ENCODE measurements at regions not wholly inside any gene's neighbourhood (a gene's known extent, or its start where the extent isn't known, plus 50 kb on each side); places are given as distances from the start of the nearest gene placed in this dataset.

DNA sequence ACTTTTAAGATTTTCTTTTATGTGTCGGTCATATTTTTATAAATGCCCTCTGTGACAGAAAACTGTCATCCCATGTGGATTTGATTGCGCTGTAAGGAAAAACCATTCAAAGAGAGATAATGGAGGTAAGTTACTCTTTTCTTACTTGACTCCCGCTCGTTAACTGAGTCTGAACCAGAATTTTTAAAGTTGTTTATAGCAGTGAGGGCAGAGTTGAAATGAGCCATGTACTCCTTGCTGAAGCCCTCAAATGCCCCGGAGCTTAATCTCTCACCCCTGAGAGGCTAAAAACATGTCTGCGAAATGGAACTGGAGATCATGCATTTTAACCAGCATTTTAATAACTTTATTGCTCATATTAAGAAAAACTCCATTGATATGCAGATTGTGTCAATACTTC lies 320.0 kb upstream of the SOX11 start:
- Mint-ChIP-seq H3K9me3 (no peaks in the 10 kb centered on the region), H3K4me1 (no peaks in the 10 kb centered on the region), H3K27ac (no peak overlapping the region), H3K27me3 (no peaks in the 10 kb centered on the region), H3K4me3 (no peak overlapping the region), H3K36me3 (no peaks in the 10 kb centered on the region)
- no peak for ATAC-seq

DNA sequence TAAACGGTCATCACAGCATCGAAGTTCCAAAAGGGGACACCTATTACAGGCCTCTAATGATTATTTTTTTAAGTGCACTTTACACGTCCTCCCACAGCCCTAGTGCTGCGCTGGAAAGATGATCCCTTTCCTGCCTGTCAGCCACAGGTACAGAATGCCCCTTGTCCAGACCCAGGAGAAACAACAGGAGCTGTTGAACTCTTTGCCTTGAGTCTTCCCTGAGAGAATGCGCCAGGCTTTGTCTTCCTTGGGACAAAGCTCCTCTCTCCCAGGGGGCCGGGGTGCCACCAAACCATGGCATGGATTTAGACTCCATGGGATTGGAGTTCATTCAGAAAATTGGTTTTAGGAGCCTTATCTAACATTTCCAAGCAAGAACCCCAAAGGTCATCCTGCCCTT lies 319.0 kb upstream of the SOX11 start:
- no peaks in the 10 kb centered on the region for H3K4me1 Mint-ChIP-seq
- no peaks in the 10 kb centered on the region for H3K36me3 Mint-ChIP-seq
- no peaks in the 10 kb centered on the region for H3K27me3 Mint-ChIP-seq
- no peaks in the 10 kb centered on the region for H3K9me3 Mint-ChIP-seq
- no peak overlapping the region for H3K4me3 Mint-ChIP-seq
- no peak overlapping the region for H3K27ac Mint-ChIP-seq
- no peak for ATAC-seq

DNA sequence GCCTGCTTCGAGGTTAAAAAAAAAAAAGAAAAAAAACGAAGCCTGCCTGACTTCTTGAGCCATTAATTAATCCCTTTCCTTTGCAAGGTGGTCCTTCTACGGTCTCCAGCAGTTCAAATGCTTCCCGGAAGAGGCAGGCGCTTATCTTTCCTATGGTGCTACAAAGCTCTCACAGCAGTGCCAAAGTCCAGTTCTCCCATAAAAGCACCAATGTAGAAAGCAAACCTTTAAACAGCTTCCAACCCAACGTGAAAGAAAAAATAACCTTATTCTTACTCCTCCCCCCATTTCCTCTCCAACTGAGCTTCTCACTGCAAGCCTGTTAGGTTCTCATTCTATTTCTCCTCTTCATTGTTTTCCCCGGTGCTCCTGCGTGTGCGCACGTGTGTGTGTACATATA lies 317.4 kb upstream of the SOX11 start:
- no peaks in the 10 kb centered on the region for H3K27me3 Mint-ChIP-seq
- H3K36me3 Mint-ChIP-seq, result no peaks in the 10 kb centered on the region
- no peaks in the 10 kb centered on the region for H3K9me3 Mint-ChIP-seq
- no peak overlapping the region for H3K4me3 Mint-ChIP-seq
- ATAC-seq, result no peak
- no peaks in the 10 kb centered on the region for H3K4me1 Mint-ChIP-seq
- H3K27ac Mint-ChIP-seq, result no peak overlapping the region

DNA sequence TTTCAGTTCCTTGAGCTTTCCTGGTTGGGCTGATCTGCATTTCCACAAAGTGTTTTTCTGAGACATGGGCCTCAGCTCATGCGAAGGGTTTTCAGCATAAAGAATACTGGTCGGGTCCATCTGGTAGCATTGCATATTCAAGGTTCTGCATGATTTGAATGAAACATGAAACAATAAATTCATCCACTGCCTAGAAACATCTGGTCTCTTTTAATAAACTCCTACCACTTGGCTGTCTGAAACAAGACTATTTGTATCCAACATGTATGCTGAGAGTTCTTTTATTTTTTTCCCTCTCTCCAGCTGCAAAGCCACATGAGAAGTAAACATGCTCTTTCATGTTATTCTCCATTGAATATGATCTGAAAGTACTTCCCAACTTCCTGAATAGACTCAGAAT lies 314.9 kb upstream of the SOX11 start:
- no peak for ATAC-seq
- no peaks in the 10 kb centered on the region for H3K36me3 Mint-ChIP-seq
- no peak overlapping the region for H3K4me3 Mint-ChIP-seq
- H3K27me3 Mint-ChIP-seq, result no peaks in the 10 kb centered on the region
- no peaks in the 10 kb centered on the region for H3K4me1 Mint-ChIP-seq
- H3K9me3 Mint-ChIP-seq, result no peaks in the 10 kb centered on the region
- H3K27ac Mint-ChIP-seq, result no peak overlapping the region

DNA sequence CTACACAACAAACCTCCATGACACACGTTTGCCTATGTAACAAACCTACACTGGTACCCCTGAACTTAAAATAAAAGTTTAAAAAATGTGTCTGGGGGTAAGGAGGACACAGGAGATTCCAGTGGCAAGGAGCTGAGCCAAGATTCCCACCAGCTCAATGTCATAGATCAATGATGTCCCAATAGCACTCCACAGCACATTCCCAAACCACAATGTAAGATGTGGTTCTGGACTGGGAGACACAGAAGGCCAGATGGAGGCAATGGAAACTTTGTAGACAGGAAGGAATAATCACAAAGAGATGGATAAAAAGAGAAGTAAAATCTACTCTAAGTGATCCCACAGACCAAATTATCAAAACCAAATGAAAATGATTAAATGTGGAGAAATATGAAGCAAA lies 312.4 kb upstream of the SOX11 start:
- Mint-ChIP-seq H3K27ac (no peak overlapping the region), H3K27me3 (no peaks in the 10 kb centered on the region), H3K36me3 (no peaks in the 10 kb centered on the region), H3K9me3 (no peaks in the 10 kb centered on the region), H3K4me1 (no peaks in the 10 kb centered on the region), H3K4me3 (no peak overlapping the region)
- ATAC-seq, result no peak

DNA sequence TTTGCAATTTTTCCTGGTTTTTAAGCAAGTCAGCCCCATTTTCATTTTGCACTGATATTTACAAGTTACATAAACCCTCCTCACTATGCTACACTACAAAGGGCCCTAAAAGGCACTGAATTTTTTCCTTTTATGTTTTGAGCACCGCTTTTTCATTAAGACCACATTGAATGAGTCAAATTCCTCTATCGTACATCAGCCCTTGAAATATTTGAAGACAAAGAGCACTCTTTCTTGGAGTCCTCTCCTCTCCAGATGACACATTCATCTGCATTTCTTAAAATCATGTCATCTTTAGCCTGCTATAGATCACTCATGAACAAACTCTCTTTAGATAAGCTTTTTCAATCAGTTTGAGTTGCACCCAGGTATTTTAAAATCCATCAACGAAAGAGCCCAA lies 306.6 kb upstream of the SOX11 start:
- Mint-ChIP-seq H3K4me3 (no peak overlapping the region), H3K9me3 (peaks cover 5% of the 10 kb centered on the region), H3K27ac (no peak overlapping the region), H3K4me1 (no peaks in the 10 kb centered on the region), H3K27me3 (no peaks in the 10 kb centered on the region), H3K36me3 (no peaks in the 10 kb centered on the region)
- ATAC-seq, result no peak

DNA sequence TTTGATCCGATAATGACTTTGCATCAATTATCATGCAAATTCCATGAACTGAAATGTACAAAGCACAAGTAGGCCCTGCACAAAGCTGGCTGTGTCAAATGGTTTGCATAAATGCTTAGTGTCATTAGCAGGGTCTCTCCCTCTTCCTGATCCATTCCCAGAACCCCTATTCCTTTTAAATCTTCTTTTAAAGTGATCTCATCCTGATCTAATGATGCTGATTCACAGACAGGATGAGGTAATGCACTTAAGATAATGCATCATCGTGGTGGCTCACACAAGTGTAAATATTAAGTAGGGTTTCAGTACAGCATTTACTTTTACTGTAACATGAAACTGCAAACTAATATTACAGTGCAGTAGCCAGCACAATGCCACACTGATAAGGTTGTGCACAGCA lies 304.8 kb upstream of the SOX11 start:
- no peak for ATAC-seq
- Mint-ChIP-seq H3K27me3 (no peaks in the 10 kb centered on the region), H3K36me3 (no peaks in the 10 kb centered on the region), H3K27ac (no peak overlapping the region), H3K4me3 (no peak overlapping the region), H3K4me1 (no peaks in the 10 kb centered on the region), H3K9me3 (peaks cover 5% of the 10 kb centered on the region)

DNA sequence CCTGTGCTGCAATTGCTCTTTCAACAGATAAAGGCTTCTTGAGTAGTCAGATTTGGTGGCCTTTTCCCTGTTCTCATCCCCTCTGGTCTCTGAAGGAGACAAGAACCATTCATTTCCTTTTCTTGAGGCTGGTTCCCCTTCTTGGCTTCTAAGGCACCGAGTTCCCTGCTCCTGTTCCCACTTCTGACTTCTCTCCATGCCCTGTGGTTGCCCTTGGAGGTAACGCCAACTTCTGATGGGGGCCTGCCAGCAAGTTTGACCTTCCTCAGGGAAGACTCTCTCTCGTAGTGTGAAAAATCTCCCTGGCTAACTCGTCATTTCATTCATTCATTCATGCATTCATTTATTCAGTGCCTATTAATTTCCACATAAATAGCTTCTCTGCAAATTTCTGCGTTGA lies 302.4 kb upstream of the SOX11 start:
- no peaks in the 10 kb centered on the region for H3K36me3 Mint-ChIP-seq
- H3K27ac Mint-ChIP-seq, result no peak overlapping the region
- no peaks in the 10 kb centered on the region for H3K4me1 Mint-ChIP-seq
- H3K27me3 Mint-ChIP-seq, result no peaks in the 10 kb centered on the region
- no peak for ATAC-seq
- H3K4me3 Mint-ChIP-seq, result no peak overlapping the region
- H3K9me3 Mint-ChIP-seq, result peaks cover 5% of the 10 kb centered on the region

DNA sequence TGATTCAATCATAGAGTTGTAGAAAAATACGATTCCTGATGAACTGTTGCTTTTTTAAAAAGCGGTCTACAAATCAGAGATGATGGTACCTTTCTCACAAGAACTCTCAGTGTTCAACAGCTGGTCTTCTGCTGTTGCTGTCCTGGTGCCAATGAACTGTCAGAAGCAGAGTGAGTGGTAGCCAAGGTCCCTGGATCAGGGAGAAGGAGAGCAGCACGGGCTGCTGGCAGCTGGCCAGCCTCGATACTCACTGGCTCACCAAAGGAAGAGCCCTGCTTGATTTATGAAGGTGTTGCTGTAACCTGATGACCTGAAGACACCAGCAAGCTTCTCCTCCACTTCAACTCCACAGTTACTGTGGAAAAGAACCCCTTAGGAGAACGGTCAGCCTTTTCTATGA lies 300.8 kb upstream of the SOX11 start:
- H3K4me1 Mint-ChIP-seq, result no peaks in the 10 kb centered on the region
- peaks cover 5% of the 10 kb centered on the region for H3K9me3 Mint-ChIP-seq
- H3K27ac Mint-ChIP-seq, result no peak overlapping the region
- H3K36me3 Mint-ChIP-seq, result no peaks in the 10 kb centered on the region
- no peak overlapping the region for H3K4me3 Mint-ChIP-seq
- H3K27me3 Mint-ChIP-seq, result no peaks in the 10 kb centered on the region
- no peak for ATAC-seq

DNA sequence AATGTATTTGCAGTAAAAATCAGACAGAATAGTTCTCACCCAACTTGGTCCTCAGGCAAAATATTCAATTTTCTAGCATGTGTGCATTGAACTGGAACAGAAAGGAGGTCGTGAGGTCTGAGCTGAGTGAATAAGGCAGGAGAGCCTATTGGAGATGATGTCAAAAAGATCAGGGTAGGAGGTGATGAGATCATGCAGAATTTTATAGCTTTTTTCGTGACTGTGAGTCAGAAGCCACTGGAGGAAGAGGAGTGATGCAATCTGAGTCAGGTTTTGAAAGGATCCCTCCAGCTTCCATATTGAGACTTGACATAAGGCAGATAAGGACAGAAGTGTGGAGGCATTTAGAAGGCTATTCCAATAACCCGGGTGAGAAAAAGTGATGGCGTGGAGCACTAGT lies 299.5 kb upstream of the SOX11 start:
- H3K4me1 Mint-ChIP-seq, result no peaks in the 10 kb centered on the region
- H3K9me3 Mint-ChIP-seq, result peaks cover 5% of the 10 kb centered on the region
- H3K27ac Mint-ChIP-seq, result no peak overlapping the region
- no peak for ATAC-seq
- no peaks in the 10 kb centered on the region for H3K27me3 Mint-ChIP-seq
- H3K4me3 Mint-ChIP-seq, result no peak overlapping the region
- no peaks in the 10 kb centered on the region for H3K36me3 Mint-ChIP-seq

DNA sequence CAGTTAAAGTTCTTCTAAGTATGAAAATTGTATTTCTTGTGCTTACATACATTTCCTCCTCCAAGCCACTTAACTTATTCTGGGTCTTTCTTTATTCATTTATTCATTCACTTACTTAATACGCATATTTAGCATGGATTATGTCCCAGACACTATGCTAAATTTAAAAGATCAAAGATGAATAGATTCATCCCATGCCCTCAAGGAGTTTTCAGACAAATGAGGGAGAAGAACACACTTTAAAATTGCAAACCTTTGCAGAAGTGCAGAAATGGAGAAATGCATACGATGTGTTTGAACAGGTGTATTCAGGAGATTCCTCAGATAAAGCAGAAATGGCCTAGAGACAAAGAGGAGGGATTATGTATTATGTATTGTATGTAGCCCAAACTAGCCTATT lies 298.7 kb upstream of the SOX11 start:
- no peaks in the 10 kb centered on the region for H3K36me3 Mint-ChIP-seq
- H3K9me3 Mint-ChIP-seq, result peaks cover 3% of the 10 kb centered on the region
- no peak overlapping the region for H3K4me3 Mint-ChIP-seq
- no peak for ATAC-seq
- no peak overlapping the region for H3K27ac Mint-ChIP-seq
- no peaks in the 10 kb centered on the region for H3K27me3 Mint-ChIP-seq
- no peaks in the 10 kb centered on the region for H3K4me1 Mint-ChIP-seq

DNA sequence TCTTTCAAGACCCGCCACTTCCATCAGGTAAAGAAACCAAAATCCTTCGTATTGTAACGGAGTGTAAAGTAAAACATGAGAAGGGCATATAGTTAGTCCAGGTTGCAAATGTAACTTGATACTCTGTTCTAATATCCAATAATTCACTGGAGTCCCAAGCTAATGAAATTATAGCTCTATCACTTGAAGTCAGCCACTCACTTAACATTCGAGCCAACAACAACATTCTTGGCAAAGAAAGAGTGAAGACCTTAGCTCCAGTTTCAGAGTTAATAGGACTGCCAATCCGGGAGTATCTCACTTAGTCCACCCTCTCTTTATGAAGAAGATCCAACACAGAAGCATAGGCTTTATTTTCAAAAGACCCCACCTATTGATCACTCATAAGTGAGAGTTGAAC lies 298.0 kb upstream of the SOX11 start:
- Mint-ChIP-seq H3K4me3 (no peak overlapping the region), H3K27ac (no peak overlapping the region), H3K27me3 (no peaks in the 10 kb centered on the region), H3K36me3 (no peaks in the 10 kb centered on the region), H3K9me3 (no peaks in the 10 kb centered on the region), H3K4me1 (no peaks in the 10 kb centered on the region)
- ATAC-seq, result no peak

DNA sequence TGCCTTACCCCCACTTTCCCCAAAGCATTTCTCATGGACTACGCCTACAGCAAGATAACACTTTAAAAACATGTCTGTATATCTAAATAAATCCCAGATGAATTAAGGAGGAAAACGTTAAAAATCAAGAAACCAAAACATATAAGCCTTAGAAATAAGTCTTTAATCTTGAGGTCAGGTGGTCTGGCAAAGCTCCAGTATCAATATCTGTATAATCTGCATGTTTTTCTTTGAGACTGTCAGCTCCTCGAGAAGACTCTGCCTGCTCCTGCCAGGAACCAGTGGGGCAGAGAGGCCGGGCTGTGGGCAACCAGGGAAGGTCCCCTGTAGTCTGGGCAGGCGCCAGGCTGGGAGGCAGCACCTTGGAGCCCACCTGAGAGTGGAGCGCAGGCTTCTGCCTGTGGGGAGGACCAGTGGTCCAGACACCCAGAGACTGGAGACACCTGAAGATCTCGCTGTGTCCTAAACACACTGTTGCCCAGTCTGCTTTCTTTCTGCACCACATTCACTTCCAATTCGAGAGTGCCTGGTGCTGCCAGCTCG lies 291.0 kb upstream of the SOX11 start:
- Mint-ChIP-seq H3K27me3 (no peaks in the 10 kb centered on the region), H3K27ac (no peak overlapping the region), H3K4me1 (no peaks in the 10 kb centered on the region), H3K4me3 (no peak overlapping the region), H3K36me3 (no peaks in the 10 kb centered on the region), H3K9me3 (no peaks in the 10 kb centered on the region)
- ATAC-seq, result no peak

DNA sequence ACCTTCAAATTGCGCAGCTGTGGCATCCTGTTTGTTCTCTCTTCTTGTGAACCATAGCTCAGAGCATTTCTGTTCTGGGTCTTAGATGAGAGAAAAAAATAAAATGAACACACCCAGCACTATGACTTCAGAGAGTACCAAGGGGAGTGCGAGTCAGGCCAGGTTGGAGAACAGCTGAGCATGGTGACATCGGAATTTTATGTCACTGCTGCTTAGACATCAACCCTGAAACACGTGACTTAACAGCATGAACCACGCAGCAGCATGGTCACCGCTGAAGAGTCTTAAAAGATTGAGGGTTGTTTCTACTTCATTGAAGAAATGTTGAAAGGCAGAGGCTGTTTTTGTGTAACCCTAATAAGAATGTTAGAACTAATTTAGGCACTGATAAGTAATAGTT lies 288.8 kb upstream of the SOX11 start:
- no peak overlapping the region for H3K27ac Mint-ChIP-seq
- ATAC-seq, result no peak
- no peaks in the 10 kb centered on the region for H3K27me3 Mint-ChIP-seq
- H3K36me3 Mint-ChIP-seq, result no peaks in the 10 kb centered on the region
- H3K9me3 Mint-ChIP-seq, result no peaks in the 10 kb centered on the region
- H3K4me3 Mint-ChIP-seq, result no peak overlapping the region
- no peaks in the 10 kb centered on the region for H3K4me1 Mint-ChIP-seq

DNA sequence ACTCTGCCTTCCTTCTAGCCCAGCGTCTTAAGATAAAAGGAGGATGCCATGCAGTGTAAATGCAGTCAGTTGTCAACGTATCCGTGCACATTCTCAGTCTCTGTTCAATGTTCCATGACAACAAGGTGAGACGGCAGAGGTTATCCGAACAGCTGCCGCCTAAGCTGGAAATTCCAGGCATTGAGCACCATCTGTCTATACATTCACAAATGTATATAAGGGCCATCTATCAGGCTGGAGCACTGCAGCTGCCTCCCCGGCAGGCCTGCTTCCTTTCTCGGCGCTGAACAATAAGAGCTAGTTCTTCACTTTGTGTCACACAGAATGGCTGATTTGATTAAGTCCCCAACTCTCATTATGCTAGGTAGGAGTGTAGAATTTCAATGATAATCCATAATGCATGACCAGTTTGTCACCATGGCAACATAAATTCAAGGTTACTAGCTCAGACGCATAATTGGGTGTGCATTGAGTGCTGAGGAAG lies 282.2 kb upstream of the SOX11 start:
- Mint-ChIP-seq H3K4me3 (no peak overlapping the region), H3K4me1 (no peaks in the 10 kb centered on the region), H3K27ac (no peak overlapping the region), H3K36me3 (no peaks in the 10 kb centered on the region), H3K27me3 (no peaks in the 10 kb centered on the region), H3K9me3 (no peaks in the 10 kb centered on the region)
- no peak for ATAC-seq

DNA sequence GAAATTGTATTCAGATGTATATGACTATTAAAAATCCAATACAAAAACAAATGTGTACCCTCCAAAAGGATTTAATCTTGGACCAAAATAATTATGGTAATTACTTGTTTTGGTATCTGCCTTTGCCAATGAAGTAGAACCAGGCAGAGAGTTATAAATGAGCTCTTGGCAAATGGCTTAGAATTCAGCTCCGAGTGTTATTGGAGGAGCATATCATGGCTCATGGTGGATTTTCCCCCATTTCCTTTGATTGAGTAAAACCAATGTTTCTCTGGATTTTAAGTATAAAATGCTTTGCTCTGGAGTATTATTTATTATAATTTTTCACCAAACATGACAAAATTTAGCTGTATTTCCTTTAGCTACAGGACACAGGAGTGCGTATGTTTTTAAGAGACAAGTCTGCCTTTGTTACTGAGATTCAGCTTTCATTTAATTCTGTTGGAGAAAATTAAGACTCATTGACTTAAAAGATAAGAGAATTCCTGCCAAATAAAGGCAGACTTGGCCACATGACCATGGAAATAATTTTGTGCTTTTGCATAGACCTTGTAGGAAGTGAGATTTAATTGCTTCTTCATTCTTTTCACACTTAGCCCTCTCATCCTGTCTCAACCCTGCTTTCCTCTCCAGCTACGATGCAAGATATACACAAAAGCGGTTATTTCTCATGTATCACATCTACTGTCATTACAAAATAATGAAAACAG lies 281.0 kb upstream of the SOX11 start:
- Mint-ChIP-seq H3K9me3 (no peaks in the 10 kb centered on the region), H3K27ac (no peak overlapping the region), H3K36me3 (no peaks in the 10 kb centered on the region), H3K4me3 (no peak overlapping the region), H3K4me1 (no peaks in the 10 kb centered on the region), H3K27me3 (no peaks in the 10 kb centered on the region)
- no peak for ATAC-seq
